ENCODE measurements at regions not wholly inside any gene's neighbourhood (a gene's known extent, or its start where the extent isn't known, plus 50 kb on each side); places are given as distances from the start of the nearest gene placed in this dataset.

DNA sequence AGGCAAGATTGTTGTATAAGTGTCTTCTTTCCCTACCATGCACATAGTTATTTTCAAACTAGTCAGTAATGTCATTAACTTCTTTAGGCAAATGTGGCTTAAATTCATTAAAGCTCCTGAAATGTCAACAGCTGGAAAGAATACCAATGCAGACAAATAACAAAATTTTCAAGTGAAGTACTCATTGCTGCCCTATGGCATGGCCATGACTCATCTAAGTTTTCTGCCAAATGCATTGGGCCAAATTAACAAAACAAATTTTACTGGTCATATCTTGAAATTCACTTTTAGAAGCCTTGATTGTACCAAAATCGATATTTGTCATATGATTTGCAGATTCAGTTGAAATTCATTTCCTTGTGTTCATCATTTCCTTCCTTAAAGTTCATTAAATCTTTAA is 915.9 kb downstream of the SLC6A15 start:
- no peak for TF ChIP-seq POLR2A (IDR thresholded peaks at IDR 0.05)
- TF ChIP-seq, protein P1, sequence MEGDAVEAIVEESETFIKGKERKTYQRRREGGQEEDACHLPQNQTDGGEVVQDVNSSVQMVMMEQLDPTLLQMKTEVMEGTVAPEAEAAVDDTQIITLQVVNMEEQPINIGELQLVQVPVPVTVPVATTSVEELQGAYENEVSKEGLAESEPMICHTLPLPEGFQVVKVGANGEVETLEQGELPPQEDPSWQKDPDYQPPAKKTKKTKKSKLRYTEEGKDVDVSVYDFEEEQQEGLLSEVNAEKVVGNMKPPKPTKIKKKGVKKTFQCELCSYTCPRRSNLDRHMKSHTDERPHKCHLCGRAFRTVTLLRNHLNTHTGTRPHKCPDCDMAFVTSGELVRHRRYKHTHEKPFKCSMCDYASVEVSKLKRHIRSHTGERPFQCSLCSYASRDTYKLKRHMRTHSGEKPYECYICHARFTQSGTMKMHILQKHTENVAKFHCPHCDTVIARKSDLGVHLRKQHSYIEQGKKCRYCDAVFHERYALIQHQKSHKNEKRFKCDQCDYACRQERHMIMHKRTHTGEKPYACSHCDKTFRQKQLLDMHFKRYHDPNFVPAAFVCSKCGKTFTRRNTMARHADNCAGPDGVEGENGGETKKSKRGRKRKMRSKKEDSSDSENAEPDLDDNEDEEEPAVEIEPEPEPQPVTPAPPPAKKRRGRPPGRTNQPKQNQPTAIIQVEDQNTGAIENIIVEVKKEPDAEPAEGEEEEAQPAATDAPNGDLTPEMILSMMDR (IDR thresholded peaks at IDR 0.05) = no peak
- no peak for TF ChIP-seq POLR2AphosphoS5 (IDR thresholded peaks at IDR 0.05)
